MM.1S (cell line): ENCODE measurements at regions not wholly inside any gene's neighbourhood (a gene's known extent, or its start where the extent isn't known, plus 50 kb on each side); places are given as distances from the start of the nearest gene placed in this dataset.

Experiments used
- DNase-seq: peaks from one replicate; pipeline ENCODE4 v3.0.0-alpha.2; 2015
- H2AFZ ChIP-seq: fragments of 300-600 bp; sonication (generic); 2 replicates; pipeline ENCODE4 v1.6.0; 2016; ENCODE audit warnings: antibody characterized with exemption, low read length
- H3F3A ChIP-seq: fragments of 300-600 bp; sonication (generic); 2 replicates; pipeline ENCODE4 v1.6.1; 2016; ENCODE audit warnings: mild to moderate bottlenecking, antibody characterized with exemption, low read length, moderate library complexity, mixed read lengths; ENCODE audit not compliant: insufficient read depth
- H3K27ac ChIP-seq: fragments of 300-600 bp; sonication (generic); 2 replicates; pipeline ENCODE4 v1.5.1; 2016; ENCODE audit warnings: mild to moderate bottlenecking, low read length
- H3K27me3 ChIP-seq: fragments of 300-600 bp; sonication (generic); replicated peaks from 2 replicates; pipeline ENCODE4 v1.6.0; 2016; ENCODE audit warnings: low read length; ENCODE audit not compliant: insufficient read depth
- H3K36me3 ChIP-seq: fragments of 300-600 bp; sonication (generic); replicated peaks from 2 replicates; pipeline ENCODE4 v1.6.1; 2016; ENCODE audit warnings: mild to moderate bottlenecking, low read length, mixed read lengths; ENCODE audit not compliant: insufficient read depth
- H3K4me1 ChIP-seq: fragments of 300-600 bp; sonication (generic); 2 replicates; pipeline ENCODE4 v1.6.1; 2016; ENCODE audit warnings: low read length, mixed read lengths
- H3K4me2 ChIP-seq: fragments of 300-600 bp; sonication (generic); 2 replicates; pipeline ENCODE4 v1.6.0; 2016; ENCODE audit warnings: low read depth, low read length
- H3K4me3 ChIP-seq: fragments of 300-600 bp; sonication (generic); 2 replicates; pipeline ENCODE4 v1.5.1; 2016; ENCODE audit warnings: low read length, mixed read lengths
- H3K79me2 ChIP-seq: fragments of 300-600 bp; sonication (generic); 2 replicates; pipeline ENCODE4 v1.6.1; 2016; ENCODE audit warnings: mixed run types, low read length, mixed read lengths
- H3K9ac ChIP-seq: fragments of 300-600 bp; sonication (generic); 2 replicates; pipeline ENCODE4 v1.6.1; 2016; ENCODE audit warnings: low read length, mixed read lengths
- H3K9me2 ChIP-seq: fragments of 300-600 bp; sonication (generic); replicated peaks from 2 replicates; pipeline ENCODE4 v1.6.1; 2016; ENCODE audit warnings: mild to moderate bottlenecking, low read length, mixed read lengths; ENCODE audit not compliant: insufficient read depth
- H3K9me3 ChIP-seq: fragments of 300-600 bp; sonication (generic); replicated peaks from 2 replicates; pipeline ENCODE4 v1.6.1; 2016; ENCODE audit warnings: mild to moderate bottlenecking, low read length, mixed read lengths; ENCODE audit not compliant: insufficient read depth
- H4K20me1 ChIP-seq: fragments of 300-600 bp; sonication (generic); 2 replicates; pipeline ENCODE4 v1.6.1; 2016; ENCODE audit warnings: mild to moderate bottlenecking, low read length, moderate library complexity, mixed read lengths; ENCODE audit not compliant: insufficient read depth
- CTCF ChIP-seq: fragments of 300-600 bp; sonication (generic); IDR thresholded peaks from 2 replicates; pipeline ENCODE4 v1.5.1; 2016; ENCODE audit warnings: antibody characterized with exemption, low read length, mixed read lengths
- EZH2 ChIP-seq: fragments of 300-600 bp; sonication (generic); optimal IDR thresholded peaks from 2 replicates; pipeline ENCODE3; 2017; ENCODE audit warnings: low read depth, mild to moderate bottlenecking, antibody characterized with exemption, low read length, mixed read lengths
- EZH2phosphoT487 ChIP-seq: fragments of 300-600 bp; sonication (generic); IDR thresholded peaks from 2 replicates; pipeline ENCODE4 v1.6.1; 2018; ENCODE audit warnings: antibody characterized with exemption, low read length

- Histone ChIP-seq H2AFZ (no peak overlapping the region), H3K27me3 (no peaks in the 10 kb centered on the region), H3K9me2 (no peaks in the 10 kb centered on the region), H3K4me1 (0 out of 2 replicates have a peak, but pooled peaks cover 4% of the 10 kb centered on the region), H3K4me3 (no peak overlapping the region), H3K36me3 (no peaks in the 10 kb centered on the region), H3K9ac (no peak overlapping the region), H3K9me3 (no peaks in the 10 kb centered on the region), H3K27ac (no peak overlapping the region), H4K20me1 (no peaks in the 10 kb centered on the region), H3F3A (no peaks in the 10 kb centered on the region), H3K79me2 (no peaks in the 10 kb centered on the region), H3K4me2 (no peak overlapping the region)
- no peak for DNase-seq
- TF ChIP-seq CTCF, result no peak
- no peak for TF ChIP-seq EZH2
- no peak for TF ChIP-seq EZH2phosphoT487
These were observed 154.6 kb downstream of the SLC6A15 start for GRCh38 chr12:84757978-84758377.

- Histone ChIP-seq H3K27me3 (no peaks in the 10 kb centered on the region), H3K9me3 (no peaks in the 10 kb centered on the region), H4K20me1 (no peaks in the 10 kb centered on the region), H3K4me3 (no peak overlapping the region), H3K36me3 (no peaks in the 10 kb centered on the region), H3K9me2 (no peaks in the 10 kb centered on the region), H3K9ac (no peak overlapping the region), H3F3A (no peaks in the 10 kb centered on the region), H3K4me1 (0 out of 2 replicates have a peak, but pooled peaks cover 4% of the 10 kb centered on the region), H3K27ac (no peak overlapping the region), H2AFZ (no peak overlapping the region), H3K79me2 (no peaks in the 10 kb centered on the region), H3K4me2 (no peak overlapping the region)
- TF ChIP-seq CTCF, result no peak
- TF ChIP-seq EZH2, result no peak
- no peak for TF ChIP-seq EZH2phosphoT487
- DNase-seq, result no peak
These were observed 155.6 kb downstream of the SLC6A15 start for GRCh38 chr12:84756961-84757360.

GRCh38 chr12:84745127-84745526 lies 167.5 kb downstream of the SLC6A15 start:
- Histone ChIP-seq H3K27ac (no peak overlapping the region), H4K20me1 (no peaks in the 10 kb centered on the region), H3K9ac (no peak overlapping the region), H3K4me2 (no peak overlapping the region), H2AFZ (no peak overlapping the region), H3K4me3 (no peak overlapping the region), H3K9me3 (no peaks in the 10 kb centered on the region), H3K79me2 (no peaks in the 10 kb centered on the region), H3K4me1 (no peaks in the 10 kb centered on the region), H3F3A (no peaks in the 10 kb centered on the region), H3K36me3 (no peaks in the 10 kb centered on the region), H3K27me3 (no peaks in the 10 kb centered on the region), H3K9me2 (no peaks in the 10 kb centered on the region)
- TF ChIP-seq CTCF, result no peak
- no peak for TF ChIP-seq EZH2phosphoT487
- no peak for TF ChIP-seq EZH2
- no peak for DNase-seq

GRCh38 chr12:84741692-84742091 lies 170.9 kb downstream of the SLC6A15 start:
- Histone ChIP-seq H3K36me3 (no peaks in the 10 kb centered on the region), H3K9ac (no peak overlapping the region), H3K4me1 (no peaks in the 10 kb centered on the region), H3K9me3 (no peaks in the 10 kb centered on the region), H3K79me2 (no peaks in the 10 kb centered on the region), H3F3A (no peaks in the 10 kb centered on the region), H3K4me2 (no peak overlapping the region), H3K27ac (no peak overlapping the region), H3K4me3 (no peak overlapping the region), H4K20me1 (no peaks in the 10 kb centered on the region), H3K27me3 (no peaks in the 10 kb centered on the region), H2AFZ (no peak overlapping the region), H3K9me2 (no peaks in the 10 kb centered on the region)
- TF ChIP-seq EZH2, result no peak
- TF ChIP-seq EZH2phosphoT487, result no peak
- TF ChIP-seq CTCF, result no peak
- no peak for DNase-seq
